ENCODE measurements at regions not wholly inside any gene's neighbourhood (a gene's known extent, or its start where the extent isn't known, plus 50 kb on each side); places are given as distances from the start of the nearest gene placed in this dataset.

DNA sequence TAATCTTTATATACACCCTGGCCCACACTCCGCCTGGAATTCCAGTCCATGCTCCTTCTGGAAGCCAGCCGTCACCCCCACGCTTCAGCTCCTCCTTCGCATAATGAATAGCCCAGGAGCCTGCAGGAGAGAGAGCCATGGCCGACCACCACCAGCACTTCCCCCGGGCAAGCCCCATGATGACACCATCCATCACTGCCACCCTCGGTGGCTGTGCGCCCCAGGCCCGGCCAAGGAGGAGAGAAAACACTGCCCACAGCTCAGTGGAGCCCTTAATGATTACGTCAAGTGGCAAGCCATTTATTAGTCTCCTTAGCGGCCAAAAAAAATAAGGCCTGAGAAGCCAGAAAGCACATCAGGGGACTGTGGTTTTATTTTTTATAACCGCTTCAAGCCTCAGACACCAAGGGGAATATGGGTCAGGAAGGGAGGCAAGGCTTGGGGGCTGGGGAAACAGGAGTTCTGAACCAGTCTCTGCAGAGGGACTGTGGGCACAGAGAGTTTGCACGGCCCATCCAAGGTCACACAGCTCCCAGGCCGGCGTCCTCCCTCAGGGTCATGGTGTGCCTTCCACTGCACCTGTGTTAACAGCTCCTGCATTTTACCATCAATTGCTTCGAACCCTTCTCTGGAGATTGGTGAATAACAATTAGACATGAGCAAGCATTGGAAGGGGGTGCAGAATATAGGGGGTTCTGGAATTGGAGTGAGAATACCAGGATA, 134.3 kb downstream of the MN1 start:
- no peak for DNase-seq (ENCODE audit: low spot score in 2 of 2)

DNA sequence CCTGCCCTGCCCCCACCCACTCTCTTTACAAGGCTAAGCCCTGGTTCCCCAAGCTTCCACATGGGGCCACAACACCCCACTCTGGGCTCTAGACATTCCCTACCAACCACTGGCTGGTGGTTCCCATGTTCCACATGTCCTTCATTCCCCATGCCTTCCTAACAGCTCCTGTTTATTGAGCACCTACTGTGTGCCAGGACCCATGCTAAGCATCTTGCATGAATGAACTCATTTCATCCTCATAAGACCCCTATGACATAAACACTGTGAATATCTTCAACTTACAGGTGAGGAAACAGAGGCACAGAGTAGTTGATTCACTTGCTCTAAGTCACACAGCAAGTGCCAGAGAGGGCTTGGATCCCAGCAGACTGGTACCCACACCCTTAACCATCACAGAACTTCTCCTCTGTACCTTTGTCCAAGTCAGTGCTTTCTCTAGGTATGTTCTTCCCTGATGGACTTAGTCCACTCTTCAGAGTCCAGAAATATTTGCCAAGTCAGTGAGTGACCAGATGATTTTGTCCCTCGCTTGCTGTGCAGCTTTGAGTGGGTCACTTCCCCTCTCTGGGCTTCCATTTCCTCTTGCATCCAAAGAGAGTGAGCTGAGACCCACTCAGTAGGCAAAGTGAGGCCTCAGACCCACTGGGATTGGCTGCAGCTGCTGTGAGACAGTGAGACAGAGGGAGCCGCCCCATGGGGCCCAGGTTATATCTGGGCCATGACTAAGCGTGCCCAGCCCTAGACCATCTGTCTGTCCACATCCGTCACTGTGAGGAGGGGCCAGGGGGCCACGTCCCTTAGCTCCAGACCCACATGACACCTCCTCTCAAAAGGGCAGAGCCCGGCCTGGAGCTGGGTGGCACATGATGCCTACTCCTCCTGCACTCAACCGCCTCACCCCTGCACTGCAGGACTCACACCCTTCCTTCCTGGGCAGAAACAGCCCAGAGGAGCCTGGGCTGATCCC, 132.4 kb downstream of the MN1 start:
- FAIRE-seq = no peak
- no peak for DNase-seq (ENCODE audit: low spot score in 2 of 2)

More for the DNA sequence above, 134.3 kb downstream of the MN1 start:
- no peak for FAIRE-seq

DNA sequence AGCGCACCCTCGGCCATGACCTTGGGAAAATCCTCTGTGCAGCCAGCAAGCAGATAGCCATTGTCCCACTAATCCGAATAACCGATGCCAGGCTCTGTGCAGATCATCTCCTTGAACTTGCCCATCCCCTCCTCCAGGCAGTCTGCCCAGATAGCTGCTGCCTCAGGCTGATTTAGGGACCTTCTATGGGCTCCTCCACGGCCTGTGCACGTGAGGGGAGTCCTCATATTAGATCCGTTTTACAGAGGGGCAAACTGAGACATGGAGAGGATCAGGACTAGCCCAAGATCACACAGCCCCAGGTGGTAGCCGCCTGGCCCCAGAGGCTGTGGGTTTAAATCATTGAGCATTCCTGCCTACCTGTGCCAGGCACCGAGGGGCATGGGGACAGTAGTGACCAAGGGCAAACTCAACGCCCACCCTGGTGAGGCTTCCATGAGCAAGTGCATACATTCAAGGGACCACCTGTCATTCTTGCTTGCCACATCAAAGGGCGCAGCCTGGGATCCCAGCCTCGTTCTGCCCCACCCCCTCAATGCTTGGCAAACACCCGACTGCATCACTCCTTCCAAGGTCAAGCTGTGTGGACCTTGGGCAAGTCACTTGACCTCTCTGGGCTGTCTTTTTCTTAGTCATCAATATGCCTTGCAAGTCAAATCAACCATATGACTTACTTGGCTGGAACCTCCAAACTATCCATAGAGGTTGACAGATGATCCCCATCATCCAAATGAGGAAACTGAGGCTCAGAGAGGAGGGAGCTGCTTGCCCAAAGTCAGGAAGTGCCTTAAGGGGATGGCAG, 131.6 kb downstream of the MN1 start:
- no peak for FAIRE-seq
- DNase-seq (ENCODE audit: low spot score in 2 of 2) = no peak

DNA sequence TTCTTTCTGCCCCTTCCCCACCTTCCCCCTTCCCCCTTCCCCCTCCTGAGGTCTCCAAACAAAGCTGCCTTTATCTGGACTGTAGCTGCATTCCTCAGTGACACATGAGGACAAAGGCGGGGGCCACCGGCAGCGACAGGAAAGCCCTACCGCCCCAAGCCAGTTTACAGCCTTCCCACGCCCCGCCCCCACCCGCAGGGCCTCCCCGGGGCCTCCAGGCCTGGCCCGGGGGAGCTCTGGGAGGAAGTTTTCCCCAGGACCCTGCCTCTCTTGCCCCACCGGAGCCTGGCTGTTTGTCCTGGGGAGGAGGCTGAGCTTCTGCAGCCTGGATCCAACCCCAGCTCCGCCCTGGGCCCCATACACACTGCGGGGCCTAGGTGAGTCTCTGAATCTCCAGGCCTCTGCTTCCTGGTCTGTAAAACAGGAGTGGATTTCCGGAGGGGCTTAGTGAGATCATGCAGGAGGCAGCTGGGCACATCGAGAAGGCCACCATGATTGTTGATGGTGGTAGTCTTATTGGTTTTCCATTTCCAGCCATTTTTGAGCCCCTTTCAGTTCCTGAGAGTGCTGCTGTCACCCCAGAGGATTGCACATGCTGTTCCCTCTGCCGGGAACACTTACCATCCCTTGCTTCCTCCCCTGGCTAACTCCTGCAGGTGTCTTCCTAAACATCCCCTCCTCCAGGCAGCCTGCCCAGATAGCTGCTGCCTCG, 130.7 kb downstream of the MN1 start:
- peak in 1 of 2 donors; percentile 46 for DNase-seq (ENCODE audit: low spot score in 2 of 2)
- no peak for FAIRE-seq

DNA sequence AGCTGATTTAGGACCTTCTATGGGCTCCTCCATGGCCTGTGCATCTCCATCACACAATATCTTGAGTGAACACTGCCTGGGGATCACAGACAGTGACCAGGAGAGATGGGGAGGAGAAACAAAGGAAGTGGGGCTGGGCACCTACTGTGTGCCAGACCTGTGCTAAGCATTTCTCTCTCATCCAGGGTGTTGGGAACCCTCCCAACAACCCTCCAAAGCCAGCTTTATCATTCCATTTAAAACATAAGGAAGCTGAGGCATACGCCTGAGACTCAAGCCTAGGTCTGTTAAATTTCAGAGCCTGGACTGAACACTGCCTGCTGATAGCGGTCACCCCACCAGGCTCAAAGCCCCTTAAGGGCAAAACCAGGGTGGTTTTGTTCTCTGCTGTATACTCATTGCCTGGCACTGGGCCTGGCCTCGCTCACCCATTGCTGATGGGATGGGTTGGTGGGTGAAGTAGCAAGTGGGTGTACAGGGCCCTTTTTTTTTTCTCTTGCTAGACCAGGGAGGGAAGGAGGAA, 130.1 kb downstream of the MN1 start:
- DNase-seq (ENCODE audit: low spot score in 2 of 2) (no peak), FAIRE-seq (no peak)

DNA sequence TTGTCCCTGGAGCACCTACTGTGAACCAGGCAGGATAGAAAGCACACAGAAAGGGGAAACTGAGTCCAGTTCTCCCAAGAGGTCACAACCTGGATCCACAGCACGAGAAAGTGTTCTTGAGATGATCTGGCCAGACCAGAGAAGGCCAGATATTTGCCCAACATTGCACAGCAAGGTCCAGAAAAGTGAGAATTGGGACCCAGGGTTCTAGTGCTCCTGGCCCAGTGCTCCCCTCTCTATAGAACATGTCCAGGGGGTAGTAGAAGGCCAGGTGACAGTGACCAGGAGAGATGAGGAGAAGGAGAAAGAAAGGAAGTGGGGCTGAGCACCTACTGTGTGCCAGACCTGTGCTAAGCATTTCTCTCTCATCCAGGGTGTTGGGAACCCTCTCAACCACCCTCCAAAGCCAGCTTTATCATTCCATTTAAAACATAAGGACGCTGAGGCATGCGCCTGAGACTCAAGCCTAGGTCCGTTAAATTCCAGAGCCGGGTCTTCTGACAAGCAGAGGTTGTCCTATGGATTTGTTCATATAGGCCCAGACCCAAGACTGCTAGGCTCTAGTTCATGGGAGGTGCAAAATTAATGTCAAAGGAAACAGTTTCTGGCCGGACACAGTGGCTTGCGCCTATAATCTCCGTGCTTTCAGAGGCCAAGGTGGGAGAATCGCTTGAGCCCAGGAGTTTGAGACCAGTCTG, 128.7 kb downstream of the MN1 start:
- DNase-seq (ENCODE audit: low spot score in 2 of 2) (no peak), FAIRE-seq (no peak)

DNA sequence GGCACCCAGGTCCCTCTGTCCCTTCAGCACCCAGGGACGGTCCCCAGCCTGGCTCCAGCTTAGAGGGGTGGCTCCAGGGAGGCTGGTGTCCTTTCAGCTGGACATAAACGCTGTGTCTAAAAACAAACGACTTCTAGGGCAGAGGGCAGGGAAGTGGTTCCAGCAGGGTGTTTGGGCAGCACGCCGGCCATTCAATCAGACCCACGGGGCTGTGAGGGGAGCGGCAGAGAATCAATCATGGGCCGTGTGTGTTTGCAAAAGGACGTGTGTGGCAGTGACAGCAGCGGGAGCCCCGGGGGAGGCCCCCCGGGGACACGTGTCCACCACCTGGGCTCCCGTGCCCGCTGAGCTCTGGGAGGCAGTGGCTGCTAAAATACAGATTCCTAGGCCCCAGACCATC, 127.7 kb downstream of the MN1 start:
- DNase-seq (ENCODE audit: low spot score in 2 of 2) = no peak
- FAIRE-seq = no peak

DNA sequence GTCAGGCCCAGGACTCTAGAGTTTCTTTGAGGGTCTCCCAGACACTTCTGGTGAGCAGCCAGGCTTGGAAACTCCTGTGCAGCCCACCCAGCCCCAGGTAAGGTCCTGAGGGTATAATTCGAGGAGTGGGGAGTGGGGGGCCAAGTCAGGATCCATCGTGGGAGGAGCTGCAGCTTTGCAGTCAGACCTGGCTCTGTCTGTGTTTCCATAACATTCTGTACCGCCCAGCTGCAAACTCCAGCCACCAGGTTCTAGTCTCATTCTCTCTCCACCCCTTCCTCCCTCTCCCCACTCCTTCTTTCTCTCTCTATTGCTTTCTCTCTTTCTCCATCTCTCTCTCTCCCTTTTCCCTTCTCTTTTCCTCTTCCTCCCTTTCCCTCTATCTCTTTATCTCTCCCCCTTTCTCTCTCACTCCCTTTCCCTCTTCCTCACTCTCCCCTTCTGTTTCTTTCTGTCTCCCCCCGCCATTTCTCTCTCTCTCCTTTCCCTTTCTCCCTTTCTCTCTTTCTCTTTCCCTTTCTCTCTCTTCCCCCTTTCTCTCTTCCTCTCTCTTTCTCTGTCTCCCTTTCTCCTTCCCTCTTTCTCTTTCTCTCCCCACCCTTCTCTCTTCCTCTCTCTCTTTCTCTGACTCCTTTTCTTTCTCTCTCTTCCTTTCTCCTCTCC, 127.2 kb downstream of the MN1 start:
- FAIRE-seq = no peak
- no peak for DNase-seq (ENCODE audit: low spot score in 2 of 2)

DNA sequence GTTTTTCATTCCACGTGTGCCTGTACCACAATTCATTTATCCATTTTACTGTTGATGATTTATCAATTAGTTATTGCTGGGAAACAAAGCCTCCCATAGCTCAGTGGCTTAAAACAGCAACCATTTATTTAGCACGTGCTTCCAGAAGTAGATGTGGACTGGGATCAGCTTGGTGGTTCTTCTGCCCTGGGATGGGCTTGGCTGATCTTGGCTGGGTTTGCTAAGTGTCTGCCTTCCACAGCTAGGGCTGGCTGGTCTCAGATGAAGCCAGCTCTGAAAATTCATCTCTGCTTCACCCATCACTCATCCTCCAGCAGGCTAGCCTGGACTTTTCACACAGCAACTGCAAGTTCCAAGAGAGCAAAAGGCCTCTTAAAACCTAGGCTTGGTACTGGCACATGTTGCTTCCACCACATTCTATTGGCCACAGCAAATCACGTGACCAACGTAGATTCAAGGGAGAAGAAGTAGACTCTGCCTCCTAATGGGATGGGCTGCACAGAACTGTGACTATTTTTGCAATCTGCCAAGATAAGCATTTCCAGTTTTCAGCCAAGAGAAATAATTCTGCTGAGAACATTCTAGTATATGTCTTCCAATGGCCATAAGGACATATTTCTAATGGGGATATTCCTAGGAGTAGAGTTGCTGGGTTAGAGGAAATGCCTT, 124.9 kb downstream of the MN1 start:
- no peak for DNase-seq (ENCODE audit: low spot score in 2 of 2)
- no peak for FAIRE-seq

DNA sequence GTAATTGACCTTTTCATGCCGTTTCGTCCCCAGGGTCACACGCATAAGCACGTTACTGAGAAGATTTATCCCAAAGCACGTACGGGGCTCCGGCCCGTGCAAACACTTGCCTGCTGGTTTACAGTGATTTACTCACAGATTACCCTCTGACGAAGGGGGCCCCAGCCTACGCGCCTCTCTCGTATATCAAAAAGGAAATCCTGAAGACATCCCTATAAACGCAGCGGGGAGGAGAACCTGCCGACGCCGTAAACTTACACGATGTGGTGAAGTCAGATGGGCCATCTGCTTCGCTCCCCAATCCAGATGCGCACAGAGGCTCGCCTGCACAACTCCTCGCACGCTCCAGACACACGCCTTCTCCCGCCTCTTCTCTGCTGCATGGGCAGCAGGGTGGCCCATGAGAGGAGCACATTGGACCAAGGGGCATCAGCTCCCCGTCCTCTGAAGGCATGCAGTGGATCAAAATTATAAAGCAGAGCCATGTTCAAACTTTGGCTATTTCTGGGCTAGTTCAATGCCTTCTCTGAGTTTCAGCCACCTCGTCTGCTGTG, 123.6 kb downstream of the MN1 start:
- no peak for FAIRE-seq
- no peak for DNase-seq (ENCODE audit: low spot score in 2 of 2)

DNA sequence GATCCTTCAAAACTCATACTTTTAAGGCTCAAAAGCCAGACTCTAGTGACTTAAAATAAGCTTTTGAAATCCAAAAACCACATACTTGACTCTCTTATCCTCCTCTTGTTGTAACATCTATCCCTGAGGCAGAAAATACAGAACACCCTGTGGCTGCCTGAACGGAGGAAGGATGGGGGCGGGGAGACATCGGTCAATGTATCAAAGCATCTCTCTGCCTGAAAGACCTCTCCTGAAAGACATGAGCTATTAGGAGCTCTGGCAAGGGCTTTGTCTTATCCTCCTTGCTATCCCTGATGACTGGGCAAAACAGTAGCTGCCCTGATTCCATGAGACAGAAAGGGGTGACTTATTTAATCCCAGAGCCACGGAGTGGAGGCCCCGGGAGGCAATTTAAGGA, 122.4 kb downstream of the MN1 start:
- DNase-seq (ENCODE audit: low spot score in 2 of 2) = no peak
- FAIRE-seq = no peak

DNA sequence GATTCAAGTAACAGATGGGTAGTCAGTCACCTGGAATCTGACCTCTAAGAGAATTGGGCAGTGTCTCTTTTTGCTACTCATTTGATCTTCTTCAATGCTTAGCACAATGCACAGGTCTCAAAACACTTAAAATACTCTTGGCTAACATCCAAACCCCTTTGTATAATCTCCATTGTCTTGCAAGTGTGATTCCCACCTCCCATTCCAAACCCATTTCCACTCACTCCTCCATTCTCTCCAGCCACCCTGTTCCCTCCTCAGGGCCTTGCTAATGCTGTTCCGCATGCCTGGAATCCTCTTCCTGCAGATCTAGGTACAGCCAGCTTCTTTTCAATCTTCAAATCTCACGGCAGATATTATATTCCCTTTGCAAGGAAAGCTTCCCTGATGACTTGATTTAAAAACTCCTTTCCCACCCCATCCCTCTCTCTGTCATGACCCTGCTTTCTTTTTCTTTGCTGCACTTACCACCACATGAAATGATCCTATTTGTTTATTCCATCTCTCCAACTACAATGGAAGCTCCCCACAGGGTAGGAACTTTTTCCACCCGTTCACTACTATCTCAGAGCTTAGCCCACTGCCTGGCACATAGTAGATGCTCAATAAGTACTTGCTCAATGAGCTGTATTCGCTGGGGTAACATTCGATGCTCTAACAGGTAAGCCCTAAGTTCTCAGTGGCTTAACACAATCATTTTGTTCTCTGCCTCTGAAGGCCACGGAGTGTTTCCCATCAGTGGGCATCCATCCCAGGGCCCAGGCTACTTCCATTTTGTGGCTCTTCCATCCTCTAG, 121.7 kb downstream of the MN1 start:
- DNase-seq (ENCODE audit: low spot score in 2 of 2) (no peak), FAIRE-seq (no peak)

DNA sequence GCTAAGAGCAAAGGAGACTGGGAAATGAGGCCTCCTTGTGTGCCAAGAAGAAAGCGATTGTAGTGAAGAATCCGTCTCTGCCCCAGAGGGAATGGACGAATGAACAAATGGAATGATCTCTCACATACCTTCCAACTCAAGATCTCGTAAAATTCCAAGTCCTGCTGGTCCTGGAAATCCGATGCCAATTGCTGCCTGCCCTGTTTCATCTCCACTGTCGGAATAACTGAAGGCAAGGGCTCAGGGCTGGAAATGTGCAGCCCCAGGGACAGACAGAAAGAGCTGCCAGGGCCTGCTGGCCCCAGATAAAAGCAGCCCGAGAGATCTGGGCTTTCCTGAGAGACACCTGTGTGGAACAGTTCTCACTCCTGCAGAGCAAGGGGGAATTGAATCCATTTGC, 120.9 kb downstream of the MN1 start:
- no peak for DNase-seq (ENCODE audit: low spot score in 2 of 2)
- no peak for FAIRE-seq

DNA sequence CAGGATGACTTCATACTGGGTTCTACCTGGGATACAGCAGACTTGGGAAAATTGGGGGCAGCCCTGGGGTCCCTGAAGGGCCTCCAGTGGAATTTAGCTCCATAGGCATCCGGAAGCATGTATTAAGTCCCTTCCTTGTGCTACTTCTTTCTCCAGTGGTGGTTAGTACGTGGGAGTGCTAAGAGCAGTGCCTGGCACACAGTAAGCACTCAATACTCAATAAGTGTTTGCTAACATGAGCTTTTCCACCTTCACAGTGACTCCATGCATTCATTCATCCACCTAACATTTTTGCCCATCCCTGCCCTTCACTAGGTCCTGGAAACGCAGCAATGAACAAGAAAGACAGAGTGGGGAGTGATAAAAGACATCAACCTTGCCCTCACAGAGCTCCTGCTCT, 120.5 kb downstream of the MN1 start:
- DNase-seq (ENCODE audit: low spot score in 2 of 2) (no peak), FAIRE-seq (no peak)

DNA sequence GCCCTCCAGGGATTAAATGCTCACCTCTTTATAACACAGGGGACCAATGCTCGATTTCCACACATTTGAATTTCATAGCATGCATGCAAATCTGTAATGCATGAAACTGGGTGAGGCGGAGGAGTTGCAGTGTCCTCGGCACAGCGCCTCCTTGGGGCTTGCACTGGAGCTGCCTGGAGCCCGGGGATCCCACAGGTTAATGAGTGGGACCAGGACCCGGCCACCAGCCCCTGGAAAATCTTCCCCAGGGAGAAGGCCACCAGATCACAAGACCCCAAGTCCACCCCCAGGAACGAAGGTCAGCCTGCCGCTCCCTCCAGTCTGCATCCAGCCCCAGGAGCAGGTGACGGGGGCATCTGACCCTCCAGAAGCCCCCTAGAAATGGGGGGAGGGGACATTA, 119.1 kb downstream of the MN1 start:
- DNase-seq (ENCODE audit: low spot score in 2 of 2) = no peak
- FAIRE-seq = no peak

DNA sequence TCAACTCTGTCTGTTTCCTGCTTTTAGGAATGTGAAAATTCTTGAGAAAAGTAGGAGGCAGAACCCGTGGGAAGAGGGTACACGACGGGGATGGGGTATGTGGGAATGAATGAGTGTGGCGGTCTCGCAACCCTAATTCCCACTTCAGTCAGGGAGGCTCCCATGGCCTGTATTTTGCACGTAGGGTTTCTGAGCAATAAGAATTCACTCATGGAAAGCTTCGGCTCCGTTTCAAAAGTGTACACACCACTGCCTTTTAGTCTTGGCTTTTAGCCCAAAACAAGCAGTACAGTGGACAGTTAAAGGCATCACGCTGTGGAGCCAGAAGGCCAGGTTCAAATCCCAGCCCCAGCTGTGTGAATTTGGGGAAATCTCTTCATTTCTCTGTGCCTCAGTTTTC, 116.7 kb downstream of the MN1 start:
- FAIRE-seq (no peak), DNase-seq (ENCODE audit: low spot score in 2 of 2) (no peak)

DNA sequence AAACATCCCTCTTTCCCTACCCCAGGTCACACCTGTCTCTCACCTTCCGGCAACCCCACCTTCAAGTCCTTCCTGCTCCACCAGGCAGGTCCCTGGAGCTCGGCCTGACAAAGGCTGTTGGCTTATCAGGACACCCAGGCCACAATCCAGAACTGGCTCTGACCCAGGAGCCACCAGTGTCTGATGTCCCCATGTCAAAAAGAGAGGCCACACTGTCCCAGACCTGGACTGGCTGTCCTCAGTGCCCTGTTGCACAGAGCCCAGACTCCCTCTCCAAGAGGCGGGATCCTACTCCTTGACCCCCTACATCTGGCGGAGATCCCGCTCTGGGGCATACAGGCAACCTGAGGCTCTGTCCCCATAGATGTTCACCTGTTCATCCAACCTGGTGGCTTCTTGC, 116.0 kb downstream of the MN1 start:
- FAIRE-seq = no peak
- DNase-seq (ENCODE audit: low spot score in 2 of 2) = no peak

Data from frontal cortex (tissue), 3 donors.